GM19328 (cell line): ENCODE measurements at regions not wholly inside any gene's neighbourhood (a gene's known extent, or its start where the extent isn't known, plus 50 kb on each side); places are given as distances from the start of the nearest gene placed in this dataset.

Experiments used
- ATAC-seq: cut with Tn5 transposase; IDR thresholded peaks from one replicate; pipeline ENCODE4 v1.9.1; 2021; ENCODE audit warnings: mild to moderate bottlenecking, moderate library complexity; ENCODE audit not compliant: unreplicated experiment

- ATAC-seq, result no peak
Observed at GRCh38 chr3:102141928-102142239, 292.6 kb downstream of the NFKBIZ start.

GRCh38 chr3:102142379-102143060, 292.3 kb upstream of the ZPLD1 start:
- no peak for ATAC-seq

- no peak for ATAC-seq
Observed at GRCh38 chr3:102143536-102143935, 291.3 kb upstream of the ZPLD1 start.

GRCh38 chr3:102144063-102144462, 290.8 kb upstream of the ZPLD1 start:
- ATAC-seq, result no peak

GRCh38 chr3:102148598-102149337, 286.0 kb upstream of the ZPLD1 start:
- no peak for ATAC-seq

GRCh38 chr3:102151935-102152334, 282.9 kb upstream of the ZPLD1 start:
- no peak for ATAC-seq

- ATAC-seq, result no peak
Observed at GRCh38 chr3:102156426-102156825, 278.4 kb upstream of the ZPLD1 start.

- no peak for ATAC-seq
Observed at GRCh38 chr3:102158080-102158740, 276.6 kb upstream of the ZPLD1 start.

GRCh38 chr3:102159810-102160451, 274.9 kb upstream of the ZPLD1 start:
- no peak for ATAC-seq

- ATAC-seq, result no peak
Observed at GRCh38 chr3:102161384-102162006, 273.3 kb upstream of the ZPLD1 start.

- no peak for ATAC-seq
Observed at GRCh38 chr3:102162251-102162650, 272.6 kb upstream of the ZPLD1 start.

GRCh38 chr3:102163039-102163817, 271.6 kb upstream of the ZPLD1 start:
- ATAC-seq, result no peak

- no peak for ATAC-seq
Observed at GRCh38 chr3:102163818-102164154, 271.0 kb upstream of the ZPLD1 start.

GRCh38 chr3:102165367-102165766, 269.4 kb upstream of the ZPLD1 start:
- ATAC-seq, result no peak

GRCh38 chr3:102169915-102170479, 264.8 kb upstream of the ZPLD1 start:
- no peak for ATAC-seq

GRCh38 chr3:102170545-102170944, 264.3 kb upstream of the ZPLD1 start:
- no peak for ATAC-seq

GRCh38 chr3:102174312-102174712, 260.5 kb upstream of the ZPLD1 start:
- ATAC-seq, result no peak

GRCh38 chr3:102174832-102175374, 259.9 kb upstream of the ZPLD1 start:
- no peak for ATAC-seq

GRCh38 chr3:102176333-102177050, 258.3 kb upstream of the ZPLD1 start:
- ATAC-seq, result no peak
